AML-193 (cell line): ENCODE measurements at regions not wholly inside any gene's neighbourhood (a gene's known extent, or its start where the extent isn't known, plus 50 kb on each side); places are given as distances from the start of the nearest gene placed in this dataset.

Experiments used
- DNase-seq, 2 experiments: peaks; one replicate each; lab custom pipeline; 2025; lab: John Stamatoyannopoulos, UW

DNA sequence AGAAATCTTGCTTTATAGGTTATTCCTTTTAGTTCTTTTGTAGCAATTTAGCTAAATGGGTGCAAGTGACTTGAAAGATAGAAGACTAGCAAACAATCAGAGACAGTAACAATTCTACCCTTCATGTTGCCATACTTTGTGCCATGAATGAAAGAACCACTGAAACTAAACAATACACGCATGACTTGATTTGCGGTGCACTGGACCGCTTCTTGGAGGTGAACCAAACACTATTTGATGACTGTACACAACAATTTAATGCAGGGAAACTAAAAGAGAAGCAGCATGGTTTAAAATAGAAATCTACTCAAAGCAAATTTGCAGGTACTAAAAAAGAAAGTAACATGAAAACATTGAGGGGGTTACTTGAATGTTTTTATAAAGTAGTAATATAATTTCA is 331.0 kb upstream of the RARB start:
- DNase-seq = no peak

- DNase-seq = no peak
Observed at GRCh38 chr3:25099666-25100065, 328.4 kb upstream of the RARB start.

DNA sequence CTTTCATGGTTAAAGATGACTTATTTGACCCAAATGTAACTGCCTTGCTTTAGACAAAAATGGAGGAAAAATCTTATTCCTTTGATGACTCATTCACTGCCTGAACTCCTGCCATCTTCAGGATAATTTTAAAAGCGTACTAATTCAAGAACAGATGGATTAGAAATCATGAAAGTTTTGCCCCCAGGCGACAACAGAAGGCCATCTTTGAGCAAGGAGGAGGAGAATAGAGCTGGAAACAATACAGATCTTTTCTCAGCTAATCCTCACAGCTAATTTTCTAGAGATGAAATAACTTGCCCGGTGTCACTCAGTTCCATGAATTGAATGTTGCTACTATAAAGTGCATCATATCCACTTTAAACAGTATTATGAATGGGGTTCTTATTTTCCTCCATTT is 324.7 kb upstream of the RARB start:
- DNase-seq = no peak

DNA sequence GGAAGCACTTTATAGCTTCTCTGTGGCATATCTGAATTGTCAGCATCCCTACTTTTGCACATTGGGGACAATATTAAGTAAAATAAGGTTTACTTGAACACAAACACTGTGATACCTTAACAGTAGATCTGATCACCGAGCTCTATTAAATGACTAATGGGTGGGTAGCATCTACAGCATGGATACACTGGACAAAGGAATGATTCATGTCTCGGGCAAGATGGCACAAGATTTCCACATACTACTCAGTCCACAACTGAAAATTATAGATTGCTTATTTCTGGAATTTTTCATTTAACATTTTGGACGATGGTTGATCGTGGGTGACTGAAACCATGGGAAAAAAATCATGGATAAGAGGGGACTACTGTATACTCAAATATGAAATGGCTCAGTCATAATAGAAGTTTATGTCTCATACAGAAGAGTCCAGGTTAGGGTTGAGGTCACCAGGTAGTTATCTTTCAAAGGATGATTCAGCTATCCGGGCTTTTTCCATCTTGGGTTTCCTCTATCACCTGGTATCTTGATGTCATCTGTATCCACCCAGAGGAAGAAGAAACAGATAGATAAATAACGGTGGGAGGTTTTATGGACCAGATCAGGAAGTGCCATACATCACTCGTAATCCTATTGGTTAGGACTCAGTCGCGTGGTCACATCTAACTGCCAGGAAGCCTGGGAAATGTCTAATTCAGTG is 320.0 kb upstream of the RARB start:
- DNase-seq = no peak

- no peak for DNase-seq
Observed at GRCh38 chr3:25110642-25111041, 317.4 kb upstream of the RARB start.

GRCh38 chr3:25113891-25114290 is 314.2 kb upstream of the RARB start:
- DNase-seq = no peak

DNA sequence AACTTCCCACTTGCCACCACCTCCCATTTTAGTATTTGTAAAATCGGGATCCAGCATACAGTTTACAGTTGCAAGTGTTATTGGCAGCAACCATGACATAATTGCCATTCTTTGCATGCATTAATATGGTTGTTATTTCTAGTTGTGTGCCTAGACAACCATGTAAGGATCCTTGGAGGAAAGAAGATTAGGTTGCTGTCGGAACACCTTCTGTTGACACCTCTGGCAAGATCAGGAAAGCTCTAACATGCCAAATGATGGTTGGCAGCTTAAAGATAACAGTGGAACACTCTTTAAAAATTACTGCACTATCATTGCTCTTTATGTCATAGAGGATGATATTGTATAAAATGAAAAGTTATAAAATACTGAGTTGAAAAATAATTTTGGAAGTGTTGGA is 313.5 kb upstream of the RARB start:
- no peak for DNase-seq

DNA sequence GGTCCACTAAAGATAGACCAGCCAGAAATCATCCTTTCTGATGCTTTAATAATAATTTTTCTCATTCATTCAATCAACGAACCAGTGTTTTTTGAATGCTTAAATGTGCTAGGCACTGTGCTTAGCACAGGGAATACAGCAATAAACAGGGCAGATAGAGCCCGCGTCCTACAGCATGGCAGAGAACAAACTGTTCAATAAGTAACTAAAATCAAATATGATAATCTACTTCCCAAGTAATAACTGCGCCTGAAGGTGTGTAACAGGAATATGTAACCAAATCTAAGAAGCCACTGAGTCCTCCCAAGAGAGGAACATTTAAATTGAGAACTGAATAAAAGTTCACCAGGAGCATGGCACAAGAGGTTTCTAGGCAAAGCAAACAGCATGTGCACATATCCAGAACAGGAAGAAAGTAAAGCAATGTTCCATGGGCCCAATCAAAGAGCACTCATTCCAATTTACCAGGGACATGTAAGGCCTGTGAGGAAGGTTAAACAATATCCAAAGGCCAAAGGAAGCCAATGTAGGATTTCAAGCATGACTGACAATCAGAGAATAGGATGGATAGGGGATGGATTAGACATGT is 311.0 kb upstream of the RARB start:
- DNase-seq = no peak

DNA sequence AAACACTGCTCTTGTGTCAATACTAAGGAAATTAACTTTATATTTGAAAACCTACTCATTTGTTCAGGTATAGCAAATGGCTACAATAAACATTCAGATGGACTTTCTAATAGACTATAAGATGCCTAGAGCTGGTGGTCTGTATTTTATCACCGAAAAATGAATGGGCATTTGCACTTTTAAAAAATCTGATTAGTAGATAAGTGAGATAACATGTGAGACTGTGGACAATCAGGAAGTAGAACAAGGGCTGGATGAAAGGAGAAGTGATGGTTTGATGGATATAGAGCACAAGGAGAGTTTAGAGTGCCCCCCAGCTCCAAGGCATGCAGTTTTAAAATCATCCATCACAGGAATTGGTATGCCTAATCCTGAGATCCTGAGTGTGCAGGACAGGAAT is 308.4 kb upstream of the RARB start:
- no peak for DNase-seq

DNA sequence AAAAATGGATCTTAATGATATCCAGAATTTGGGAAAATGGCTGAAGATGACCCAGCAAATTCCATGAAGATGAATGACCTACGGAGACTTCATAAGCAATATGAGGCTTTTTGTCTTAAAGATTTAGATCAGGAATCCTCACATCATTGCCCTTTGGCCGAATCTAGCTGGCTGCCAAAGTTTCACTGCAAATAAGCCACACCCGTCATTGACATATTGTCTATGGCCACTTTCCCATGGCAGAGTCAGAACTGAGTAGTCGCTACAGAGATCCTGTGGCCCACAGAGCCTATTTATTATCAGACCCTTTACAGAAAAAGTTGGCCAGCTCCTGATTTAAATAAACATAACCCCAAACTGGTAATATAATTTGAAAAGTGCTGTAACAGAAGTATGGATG is 307.4 kb upstream of the RARB start:
- DNase-seq = no peak

DNA sequence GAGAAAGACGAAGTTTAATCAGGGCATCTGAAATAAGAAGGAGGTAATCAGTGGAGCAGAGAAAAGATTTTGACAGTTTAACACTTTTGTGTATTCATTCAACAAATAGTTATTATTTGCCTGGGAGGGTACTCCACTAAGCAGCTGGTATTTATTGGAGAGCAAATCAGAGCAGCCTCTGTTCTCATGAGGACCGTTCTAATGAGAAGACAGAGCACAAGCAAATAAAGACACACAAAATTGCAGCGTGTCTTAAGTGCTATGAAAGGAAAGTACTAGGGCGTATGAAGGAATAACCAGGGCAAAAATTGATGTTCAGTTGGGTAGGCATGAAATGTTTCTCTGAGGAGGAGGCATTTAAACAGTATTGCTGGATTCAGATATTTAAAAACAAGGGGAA is 302.9 kb upstream of the RARB start:
- DNase-seq = no peak

DNA sequence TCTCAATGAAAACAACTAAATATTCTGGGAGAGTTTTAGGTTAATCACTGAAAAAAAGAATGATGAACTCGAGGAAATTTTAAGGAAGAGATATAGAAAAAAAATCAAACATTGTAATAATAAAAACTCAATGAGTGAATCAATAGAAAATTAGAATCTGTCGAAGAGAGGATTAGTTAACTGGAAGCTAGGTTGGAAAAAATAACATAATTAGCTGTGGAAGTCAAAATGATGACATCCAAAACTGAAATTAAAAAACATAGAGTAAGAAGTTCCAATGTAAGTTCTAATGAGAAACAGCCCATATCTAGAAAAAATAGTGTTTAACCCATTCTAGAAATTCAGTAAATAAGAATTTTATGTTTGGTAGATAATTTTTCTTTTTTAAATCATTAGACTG is 299.3 kb upstream of the RARB start:
- no peak for DNase-seq

GRCh38 chr3:25130724-25131520 is 297.1 kb upstream of the RARB start:
- no peak for DNase-seq

DNA sequence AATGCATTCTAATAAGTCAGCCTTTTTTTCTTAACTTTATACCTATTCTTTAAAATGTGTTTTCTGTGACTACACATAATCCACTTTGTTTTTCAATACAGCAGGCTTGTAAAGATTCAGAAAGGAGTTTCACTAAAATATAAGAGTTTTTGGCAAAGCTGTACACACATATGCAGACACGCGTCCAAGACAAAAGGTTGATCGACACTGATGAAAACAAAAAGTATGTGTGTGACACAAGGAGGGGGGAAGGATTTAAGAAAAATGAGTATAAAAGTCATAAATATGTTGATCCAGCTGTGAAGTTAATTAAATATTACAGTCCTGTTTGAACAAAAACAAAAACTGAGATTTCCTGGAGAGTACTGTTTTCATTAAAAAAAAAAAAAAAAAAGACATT is 294.5 kb upstream of the RARB start:
- no peak for DNase-seq

DNA sequence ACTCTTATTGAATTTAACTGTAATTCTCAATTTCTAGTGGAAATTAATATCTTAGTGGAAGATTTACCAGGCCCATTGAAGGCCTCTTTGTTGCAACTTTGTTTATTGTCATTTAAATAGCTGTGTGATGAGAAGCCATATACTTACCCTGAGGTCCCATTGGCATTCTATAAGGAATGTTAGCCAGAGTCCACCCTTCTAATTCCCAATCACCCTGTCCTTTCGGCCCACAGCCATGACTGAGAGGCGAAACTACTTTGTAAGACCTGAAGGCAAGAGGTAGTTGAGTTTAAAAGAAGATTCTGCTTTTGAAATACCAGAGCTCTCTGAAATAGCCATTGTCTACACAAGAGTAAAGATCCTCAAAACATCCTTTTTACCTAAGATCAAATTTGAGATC is 290.5 kb upstream of the RARB start:
- no peak for DNase-seq

DNA sequence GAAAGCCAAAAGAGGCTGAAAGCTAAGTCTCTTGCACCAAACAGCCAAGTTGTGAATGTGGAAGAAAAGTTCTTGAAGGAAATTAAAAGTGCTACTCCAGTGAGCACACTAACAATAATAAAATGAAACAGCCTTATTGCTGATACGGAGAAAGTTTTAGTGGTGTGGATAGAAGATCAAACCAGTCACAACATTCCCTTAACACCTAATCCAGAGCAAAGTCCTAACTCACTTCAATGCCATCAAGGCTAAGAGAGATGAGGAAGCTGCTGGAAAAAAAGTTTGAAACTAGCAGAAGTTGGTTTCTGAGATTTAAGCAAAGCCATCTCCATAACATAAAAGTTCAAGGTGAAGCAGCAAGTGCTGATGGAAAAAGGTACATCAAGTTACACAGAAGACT is 288.8 kb upstream of the RARB start:
- no peak for DNase-seq

DNA sequence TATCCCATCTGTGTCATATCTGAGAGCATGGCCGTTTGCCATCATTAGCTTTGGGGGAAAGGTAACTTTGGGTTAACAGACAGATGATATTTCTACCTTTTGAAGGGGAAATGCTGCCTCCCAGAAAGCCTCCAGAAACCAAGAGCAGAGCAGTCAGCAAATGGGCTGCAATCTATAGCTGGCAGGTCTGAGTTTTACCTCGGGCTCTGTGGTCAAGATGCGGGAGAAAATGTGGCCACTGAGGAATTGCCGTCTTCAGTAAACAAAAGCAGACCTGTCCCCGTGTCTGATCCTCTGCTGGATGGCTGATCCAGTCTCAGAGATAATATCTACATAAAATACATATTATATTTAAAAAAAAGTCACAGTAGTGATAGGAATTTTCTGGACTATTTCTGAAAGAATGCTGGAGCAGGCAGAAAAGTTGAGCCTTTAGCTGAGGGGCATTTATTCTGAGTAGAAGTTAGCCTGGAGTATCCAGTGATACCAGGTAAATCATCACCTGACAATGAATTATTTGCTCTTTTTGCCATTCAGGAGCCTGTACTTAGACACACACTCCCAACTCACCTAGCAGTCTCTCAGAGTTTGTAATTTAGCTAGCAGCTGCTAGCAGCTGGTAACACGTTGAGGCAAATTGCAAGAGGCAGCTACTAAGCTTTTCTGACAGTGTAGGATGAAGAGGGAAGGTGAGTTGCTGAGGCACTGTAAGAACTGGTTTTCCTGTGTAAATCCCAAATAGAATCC is 285.3 kb upstream of the RARB start:
- no peak for DNase-seq

DNA sequence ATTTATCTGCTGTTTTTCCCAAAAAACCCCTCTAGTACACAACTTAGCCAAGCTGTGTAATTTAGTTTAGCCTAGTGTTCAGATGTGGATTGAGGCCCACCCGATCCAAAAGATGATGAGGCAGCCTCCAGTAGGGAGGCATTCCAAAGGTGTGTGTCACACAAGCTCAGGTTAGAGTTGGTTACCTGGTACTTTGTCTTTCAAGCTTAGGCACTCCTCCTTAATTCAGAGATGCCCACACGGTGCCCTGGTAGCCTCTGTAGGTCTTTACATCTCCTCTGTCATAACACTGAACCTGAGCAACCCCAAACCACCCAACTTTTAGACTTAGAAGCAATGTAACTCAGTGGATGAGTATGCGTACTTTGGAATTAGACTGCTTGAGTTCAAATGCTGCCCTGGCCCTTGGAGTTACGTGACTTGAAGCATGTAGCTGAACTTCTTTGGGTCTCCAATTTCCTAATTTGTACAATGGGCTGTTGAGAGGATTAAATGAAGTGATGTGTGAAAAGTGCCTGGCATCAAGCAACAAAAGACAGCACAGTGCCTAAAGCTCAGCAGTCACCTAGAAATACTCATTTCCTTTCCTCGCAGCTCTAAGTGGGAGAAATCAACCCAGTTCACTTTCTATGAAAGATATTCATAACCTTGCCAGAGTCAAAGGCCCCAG is 284.6 kb upstream of the RARB start:
- no peak for DNase-seq

DNA sequence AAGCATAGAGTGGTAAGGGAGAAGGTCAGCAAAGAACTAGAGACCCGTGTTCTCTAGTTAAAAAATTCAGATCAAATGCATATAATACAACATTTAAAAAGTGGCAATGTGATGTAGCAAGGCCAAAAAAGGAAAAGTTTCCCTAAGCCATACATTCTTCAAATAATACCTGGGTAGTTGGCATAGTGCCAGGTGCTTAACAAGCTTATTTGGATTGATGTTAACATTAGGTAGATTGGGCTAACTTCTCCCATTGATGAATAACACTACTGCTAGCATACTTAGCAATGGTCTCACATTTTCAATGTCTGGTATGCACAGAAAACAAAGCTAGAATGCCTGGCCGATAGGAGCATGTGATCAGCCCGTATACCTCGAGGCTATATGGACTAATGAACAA is 283.6 kb upstream of the RARB start:
- DNase-seq = no peak

DNA sequence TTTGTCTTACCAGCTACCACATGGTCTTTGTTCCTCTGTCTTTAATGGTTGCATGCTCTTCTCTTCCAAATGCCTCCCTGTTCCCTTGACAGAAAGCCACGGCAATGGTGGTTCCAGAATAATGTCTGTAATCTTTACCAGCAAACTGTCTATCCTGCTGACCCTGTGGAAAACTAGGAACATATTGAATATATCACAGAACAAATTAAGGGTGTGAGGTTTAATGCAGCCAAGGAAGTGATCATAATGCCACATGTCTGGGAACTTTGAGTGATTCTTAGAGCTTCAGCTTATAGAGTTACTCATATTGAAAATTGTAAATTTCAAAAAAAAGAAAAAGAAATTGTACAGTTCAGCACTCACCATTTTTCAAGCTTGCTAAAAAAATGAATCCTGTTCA is 282.9 kb upstream of the RARB start:
- DNase-seq = no peak

DNA sequence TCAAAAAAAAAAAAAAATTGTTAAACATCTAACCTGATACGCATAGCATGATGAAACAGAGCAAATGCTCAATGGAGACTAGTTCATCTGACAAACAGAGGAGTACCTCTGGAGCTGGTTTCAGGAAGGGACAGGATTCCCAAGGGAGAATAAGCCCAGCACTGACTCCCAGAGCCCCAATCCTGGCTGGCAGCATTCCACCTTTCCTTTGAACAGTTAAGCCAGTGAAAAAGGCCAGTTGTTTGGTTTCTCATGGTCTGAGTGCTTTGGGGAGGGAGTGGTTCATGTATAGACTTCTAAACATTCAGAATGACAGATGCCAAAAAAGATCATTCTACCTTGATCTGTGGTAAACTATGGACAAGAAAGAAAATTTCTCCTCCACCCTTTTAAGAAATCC is 277.9 kb upstream of the RARB start:
- DNase-seq = no peak

GRCh38 chr3:25151281-25151902 is 276.7 kb upstream of the RARB start:
- no peak for DNase-seq
